ENCODE measurements at regions not wholly inside any gene's neighbourhood (a gene's known extent, or its start where the extent isn't known, plus 50 kb on each side); places are given as distances from the start of the nearest gene placed in this dataset.

DNA sequence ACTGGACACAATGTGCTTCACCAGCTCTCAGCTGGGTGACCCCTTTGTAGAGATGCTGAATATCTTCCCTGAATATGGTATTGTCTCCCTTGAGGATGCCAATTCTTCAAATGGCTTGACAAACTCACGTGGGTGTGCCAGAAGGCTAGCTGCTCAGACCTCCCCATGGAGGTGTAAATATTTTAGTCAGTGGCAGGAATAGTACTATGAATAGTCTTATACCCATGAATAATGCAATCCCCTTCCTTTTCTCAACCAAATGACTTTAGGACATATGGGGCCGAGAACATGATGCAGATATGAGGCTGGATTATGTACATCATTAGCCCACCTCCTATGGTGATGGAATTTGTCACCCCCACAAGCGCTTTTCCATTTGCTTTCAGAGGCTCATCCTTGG is 401.8 kb downstream of the ADRA2A start:
- H3K9me3 Mint-ChIP-seq, result peaks cover 15% of the 10 kb centered on the region
- no peaks in the 10 kb centered on the region for H3K4me1 Mint-ChIP-seq (ENCODE audit: low read depth)
- no peaks in the 10 kb centered on the region for H3K27me3 Mint-ChIP-seq
- intact Hi-C loops (cut with micrococcal nuclease), result no loop called here
- H3K36me3 Mint-ChIP-seq (ENCODE audit: low read depth), result no peaks in the 10 kb centered on the region
- H3K27ac Mint-ChIP-seq, result no peak overlapping the region
- no peak overlapping the region for H3K4me3 Mint-ChIP-seq

DNA sequence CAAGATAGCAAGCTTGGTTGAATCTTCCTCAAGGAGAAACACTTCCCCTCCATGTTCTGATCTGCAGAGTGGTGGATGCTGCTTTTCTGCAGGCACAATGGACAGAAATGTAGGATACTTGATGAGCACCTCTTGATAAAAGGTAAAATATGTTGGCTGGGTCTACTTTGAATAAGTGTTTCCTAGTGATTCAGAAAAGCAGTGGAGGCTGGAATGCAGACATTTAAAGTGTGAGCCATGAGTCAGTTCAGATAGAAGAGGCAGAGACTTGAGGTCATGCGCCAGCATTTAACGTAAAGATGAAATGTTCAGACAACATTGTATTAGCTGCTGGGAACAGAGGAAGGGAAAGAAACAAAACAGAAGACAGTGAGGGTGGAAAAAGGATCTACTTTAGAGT is 403.1 kb downstream of the ADRA2A start:
- Mint-ChIP-seq H3K4me3 (no peak overlapping the region), H3K9me3 (peaks cover 15% of the 10 kb centered on the region), H3K27ac (no peak overlapping the region), H3K4me1 (ENCODE audit: low read depth) (no peaks in the 10 kb centered on the region), H3K36me3 (ENCODE audit: low read depth) (no peaks in the 10 kb centered on the region), H3K27me3 (no peaks in the 10 kb centered on the region)
- intact Hi-C loops (cut with micrococcal nuclease), result no loop called here

DNA sequence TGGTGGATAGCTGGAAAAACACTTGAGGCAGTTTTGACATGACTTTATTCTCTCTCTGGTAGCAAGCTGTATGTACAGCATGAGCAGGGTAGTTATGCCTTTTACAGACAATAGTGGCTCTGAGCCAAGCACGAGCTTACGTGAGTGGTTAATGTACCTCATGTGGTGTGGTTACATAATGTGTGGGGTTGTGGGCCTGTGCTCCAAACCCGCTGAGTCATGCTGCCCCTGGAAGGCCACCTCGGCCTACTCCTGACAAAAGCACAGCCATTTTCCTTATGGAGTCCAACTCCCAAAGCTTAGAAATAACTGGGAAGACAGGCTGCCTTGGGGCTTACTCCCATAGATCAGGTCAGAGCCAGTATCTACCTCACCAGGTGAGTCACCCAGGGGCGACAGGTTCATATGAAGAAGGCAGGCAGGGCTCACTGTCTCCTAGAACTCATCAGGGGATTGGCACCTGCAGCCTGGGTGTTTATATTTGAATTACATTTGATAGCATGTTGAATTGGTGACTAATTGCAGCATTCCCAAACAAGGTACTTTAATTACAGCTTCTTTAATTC is 404.5 kb downstream of the ADRA2A start:
- H3K9me3 Mint-ChIP-seq, result peaks cover 16% of the 10 kb centered on the region
- H3K36me3 Mint-ChIP-seq (ENCODE audit: low read depth), result no peaks in the 10 kb centered on the region
- H3K27me3 Mint-ChIP-seq, result no peaks in the 10 kb centered on the region
- intact Hi-C loops (cut with micrococcal nuclease), result no loop called here
- no peak overlapping the region for H3K27ac Mint-ChIP-seq
- H3K4me1 Mint-ChIP-seq (ENCODE audit: low read depth), result no peaks in the 10 kb centered on the region
- H3K4me3 Mint-ChIP-seq, result no peak overlapping the region

DNA sequence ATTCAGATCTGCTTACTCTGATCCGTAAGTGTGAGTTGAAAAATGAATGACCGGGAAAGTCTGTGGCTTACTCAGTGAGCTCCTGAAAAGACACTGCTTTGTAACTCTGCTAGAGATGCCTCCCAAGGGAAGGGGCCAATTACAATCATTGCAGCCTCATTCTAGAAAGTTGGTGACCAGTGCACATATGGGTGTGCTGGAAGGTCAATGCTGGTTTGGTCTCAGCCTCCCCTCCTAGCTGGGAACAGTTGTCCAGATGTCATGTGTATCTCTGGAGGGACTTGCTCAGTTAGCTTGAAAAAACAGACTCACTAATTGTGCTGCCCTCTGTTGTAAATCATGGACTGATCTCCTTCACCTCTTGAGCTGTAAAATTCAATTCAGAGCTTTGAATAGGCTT is 405.0 kb downstream of the ADRA2A start:
- Mint-ChIP-seq H3K36me3 (ENCODE audit: low read depth) (no peaks in the 10 kb centered on the region), H3K4me1 (ENCODE audit: low read depth) (no peaks in the 10 kb centered on the region), H3K4me3 (no peak overlapping the region), H3K27ac (no peak overlapping the region), H3K9me3 (peaks cover 20% of the 10 kb centered on the region), H3K27me3 (no peaks in the 10 kb centered on the region)
- intact Hi-C loops (cut with micrococcal nuclease), result no loop called here

DNA sequence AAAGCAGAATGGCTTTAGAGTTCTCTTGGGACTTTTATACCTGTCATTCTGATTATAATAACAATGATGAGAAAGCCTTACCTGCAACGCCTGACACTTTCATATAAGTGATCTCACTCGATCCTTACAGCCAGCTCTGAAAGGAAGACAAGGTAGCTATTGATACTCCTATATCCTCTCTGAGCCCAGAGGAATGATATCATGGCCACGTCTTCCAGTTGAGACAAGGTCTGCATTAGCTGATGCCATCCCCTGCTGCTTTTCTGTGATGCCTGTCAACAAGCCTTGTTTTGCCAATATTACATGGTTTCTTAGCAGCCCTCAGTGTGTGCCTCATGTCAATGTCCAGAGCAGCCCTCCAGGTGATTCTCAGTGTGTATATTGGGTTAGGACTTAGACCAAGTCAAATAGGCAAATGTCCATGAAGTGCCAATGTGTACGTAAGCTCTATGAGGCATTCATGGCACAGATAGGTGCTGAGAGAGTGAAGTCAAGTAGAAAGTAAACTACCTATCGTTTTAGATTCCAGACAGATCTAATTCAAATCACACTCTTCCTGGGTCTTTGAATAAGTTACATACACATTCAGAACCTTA is 405.9 kb downstream of the ADRA2A start:
- H3K27ac Mint-ChIP-seq, result no peak overlapping the region
- H3K9me3 Mint-ChIP-seq, result peaks cover 26% of the 10 kb centered on the region
- no peaks in the 10 kb centered on the region for H3K36me3 Mint-ChIP-seq (ENCODE audit: low read depth)
- no peak overlapping the region for H3K4me3 Mint-ChIP-seq
- H3K4me1 Mint-ChIP-seq (ENCODE audit: low read depth), result no peaks in the 10 kb centered on the region
- intact Hi-C loops (cut with micrococcal nuclease), result no loop called here
- H3K27me3 Mint-ChIP-seq, result no peaks in the 10 kb centered on the region

DNA sequence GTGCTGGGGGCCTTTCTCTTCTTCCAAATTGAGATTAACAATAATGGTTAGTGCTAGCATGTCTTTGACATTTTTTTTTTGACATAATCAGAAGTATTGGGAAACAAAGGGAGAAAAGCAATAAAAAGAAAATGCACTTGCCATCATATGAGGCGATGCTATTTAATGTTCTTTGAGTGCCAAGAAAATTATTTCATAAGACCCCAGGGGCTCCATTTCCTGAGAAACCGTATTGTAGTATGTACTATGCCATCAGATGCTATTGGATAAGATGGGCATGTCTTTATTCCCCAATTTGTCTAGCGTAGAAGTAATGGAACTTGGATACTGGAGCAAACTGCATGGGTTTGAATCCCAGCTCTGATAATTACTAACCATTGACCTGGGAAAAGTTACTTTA is 408.9 kb downstream of the ADRA2A start:
- Mint-ChIP-seq H3K4me3 (no peak overlapping the region), H3K9me3 (peaks cover 45% of the 10 kb centered on the region)

DNA sequence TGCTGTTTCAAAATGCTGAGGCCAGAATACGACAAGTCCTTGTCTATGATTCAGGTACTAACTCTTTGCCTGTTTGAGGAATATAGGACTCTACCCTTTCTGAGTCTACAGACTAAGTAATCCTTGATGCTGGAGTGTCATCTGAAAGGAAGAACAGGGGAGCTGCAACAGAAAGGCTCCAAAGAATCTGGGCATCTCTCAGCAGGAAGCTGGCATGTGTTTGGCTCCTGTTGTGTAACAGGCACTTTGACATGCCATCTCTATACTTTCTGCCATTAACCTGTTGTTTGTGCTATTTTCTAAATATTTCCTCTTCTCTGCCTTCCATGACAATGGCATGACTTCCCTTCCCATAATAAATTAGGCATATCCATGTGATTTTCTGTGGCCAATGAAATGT is 409.5 kb downstream of the ADRA2A start:
- H3K4me1 Mint-ChIP-seq (ENCODE audit: low read depth), result no peaks in the 10 kb centered on the region
- H3K4me3 Mint-ChIP-seq, result no peak overlapping the region
- H3K36me3 Mint-ChIP-seq (ENCODE audit: low read depth), result no peaks in the 10 kb centered on the region
- peaks cover 47% of the 10 kb centered on the region for H3K9me3 Mint-ChIP-seq
- H3K27ac Mint-ChIP-seq, result no peak overlapping the region
- no peaks in the 10 kb centered on the region for H3K27me3 Mint-ChIP-seq
- intact Hi-C loops (cut with micrococcal nuclease), result no loop called here

More for the DNA sequence above, 408.9 kb downstream of the ADRA2A start:
- Mint-ChIP-seq H3K27ac (no peak overlapping the region), H3K36me3 (ENCODE audit: low read depth) (no peaks in the 10 kb centered on the region), H3K27me3 (no peaks in the 10 kb centered on the region), H3K4me1 (ENCODE audit: low read depth) (no peaks in the 10 kb centered on the region)
- intact Hi-C loops (cut with micrococcal nuclease), result no loop called here

DNA sequence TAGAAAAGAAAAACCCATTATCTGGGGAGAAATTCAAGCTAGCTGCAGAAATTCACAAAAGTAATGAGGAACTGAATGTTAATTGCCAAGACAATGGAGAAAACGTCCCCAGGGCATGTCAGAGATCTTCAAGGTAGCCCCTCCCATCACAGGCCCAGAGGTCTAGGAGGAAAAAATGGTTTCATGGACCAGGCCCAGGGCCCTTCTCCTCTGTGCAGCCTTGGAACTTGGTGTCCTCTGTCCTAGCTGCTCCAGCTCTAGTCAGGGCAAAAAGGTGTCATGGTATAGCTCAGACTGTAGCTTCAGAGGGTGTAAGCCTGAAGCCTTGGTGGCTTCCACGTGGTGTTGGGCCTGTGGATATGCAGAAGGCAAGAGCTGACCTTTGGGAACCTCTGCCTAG is 411.8 kb downstream of the ADRA2A start:
- H3K36me3 Mint-ChIP-seq (ENCODE audit: low read depth), result no peaks in the 10 kb centered on the region
- H3K4me3 Mint-ChIP-seq, result no peak overlapping the region
- H3K4me1 Mint-ChIP-seq (ENCODE audit: low read depth), result no peaks in the 10 kb centered on the region
- H3K27ac Mint-ChIP-seq, result no peak overlapping the region
- peaks cover 68% of the 10 kb centered on the region for H3K9me3 Mint-ChIP-seq
- intact Hi-C loops (cut with micrococcal nuclease), result no loop called here
- H3K27me3 Mint-ChIP-seq, result no peaks in the 10 kb centered on the region

DNA sequence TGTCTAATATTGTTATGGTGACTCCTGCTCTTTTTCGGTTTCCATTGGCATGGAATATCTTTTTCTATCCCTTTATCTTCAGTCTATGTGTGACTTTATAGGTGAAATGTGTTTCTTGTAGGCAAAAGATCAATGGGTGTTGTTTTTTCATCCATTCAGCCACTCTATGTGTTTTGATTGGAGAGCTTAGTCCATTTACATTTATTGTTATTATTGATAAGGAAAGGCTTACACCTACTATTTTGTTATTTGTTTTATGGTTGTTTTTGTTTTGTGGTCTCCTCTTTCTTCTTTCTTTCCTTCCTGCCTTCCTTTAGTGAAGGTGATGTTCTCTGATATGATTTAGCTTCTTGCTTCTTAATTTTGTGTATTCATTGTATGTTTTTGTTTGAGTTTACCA is 414.3 kb downstream of the ADRA2A start:
- Mint-ChIP-seq H3K27ac (no peak overlapping the region), H3K27me3 (no peaks in the 10 kb centered on the region)

DNA sequence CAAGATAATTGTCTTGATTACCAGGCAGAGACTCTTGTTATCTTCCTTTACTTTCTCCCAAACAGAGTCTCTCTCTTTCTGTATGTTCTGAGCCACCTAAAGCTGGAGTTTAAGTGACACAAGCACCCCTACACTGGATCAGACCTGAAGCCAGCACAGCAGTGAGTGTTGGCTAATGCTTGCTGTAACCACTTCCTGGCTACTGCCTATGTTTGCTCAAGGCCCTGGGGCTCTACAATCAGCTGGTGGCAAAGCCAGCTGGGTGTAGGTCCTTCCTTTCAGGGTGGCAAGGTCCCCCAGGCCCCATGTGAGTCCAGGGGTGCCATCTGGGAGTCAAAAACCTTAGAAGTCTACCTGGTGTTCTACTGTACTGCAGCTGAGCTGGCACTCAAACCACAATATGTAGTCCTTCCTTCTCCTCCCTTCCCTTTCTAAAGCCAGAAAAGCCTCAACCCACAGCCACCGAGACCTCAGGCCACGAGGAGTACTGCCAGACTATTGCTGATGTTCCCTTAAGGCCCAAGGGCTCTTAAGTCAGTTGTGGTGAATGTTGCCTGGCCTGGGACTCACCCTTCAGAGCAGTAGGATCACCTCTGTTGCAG is 416.3 kb downstream of the ADRA2A start:
- intact Hi-C loops (cut with micrococcal nuclease), result no loop called here
- Mint-ChIP-seq H3K9me3 (peaks cover 52% of the 10 kb centered on the region), H3K36me3 (ENCODE audit: low read depth) (no peaks in the 10 kb centered on the region), H3K4me3 (no peak overlapping the region), H3K27me3 (no peaks in the 10 kb centered on the region), H3K27ac (no peak overlapping the region), H3K4me1 (ENCODE audit: low read depth) (no peaks in the 10 kb centered on the region)

More for the DNA sequence above, 414.3 kb downstream of the ADRA2A start:
- intact Hi-C loops (cut with micrococcal nuclease), result no loop called here
- Mint-ChIP-seq H3K36me3 (ENCODE audit: low read depth) (no peaks in the 10 kb centered on the region), H3K4me3 (no peak overlapping the region), H3K4me1 (ENCODE audit: low read depth) (no peaks in the 10 kb centered on the region), H3K9me3 (peaks cover 68% of the 10 kb centered on the region)

DNA sequence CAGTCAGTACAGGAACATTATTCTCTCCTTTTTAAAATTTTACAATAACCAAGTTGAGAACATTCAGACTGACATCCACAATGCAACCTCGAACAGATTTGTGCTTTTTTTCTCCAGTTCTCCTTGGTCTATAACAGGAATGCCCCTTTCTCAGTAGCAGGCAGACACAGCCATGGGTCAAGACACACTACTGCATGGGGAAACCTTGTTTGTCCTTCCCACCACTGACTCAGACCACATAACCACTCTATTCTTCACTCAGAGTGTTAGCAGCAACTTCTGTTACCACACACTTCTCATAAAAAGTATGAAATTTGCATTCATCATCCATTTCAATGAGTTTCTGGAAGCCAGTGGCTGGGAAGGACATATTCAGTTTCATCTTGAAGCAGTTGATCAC is 421.7 kb downstream of the ADRA2A start:
- no peaks in the 10 kb centered on the region for H3K4me1 Mint-ChIP-seq (ENCODE audit: low read depth)
- intact Hi-C loops (cut with micrococcal nuclease), result no loop called here
- H3K36me3 Mint-ChIP-seq (ENCODE audit: low read depth), result no peaks in the 10 kb centered on the region
- H3K27ac Mint-ChIP-seq, result no peak overlapping the region
- no peak overlapping the region for H3K4me3 Mint-ChIP-seq
- H3K9me3 Mint-ChIP-seq, result no peaks in the 10 kb centered on the region
- no peaks in the 10 kb centered on the region for H3K27me3 Mint-ChIP-seq

DNA sequence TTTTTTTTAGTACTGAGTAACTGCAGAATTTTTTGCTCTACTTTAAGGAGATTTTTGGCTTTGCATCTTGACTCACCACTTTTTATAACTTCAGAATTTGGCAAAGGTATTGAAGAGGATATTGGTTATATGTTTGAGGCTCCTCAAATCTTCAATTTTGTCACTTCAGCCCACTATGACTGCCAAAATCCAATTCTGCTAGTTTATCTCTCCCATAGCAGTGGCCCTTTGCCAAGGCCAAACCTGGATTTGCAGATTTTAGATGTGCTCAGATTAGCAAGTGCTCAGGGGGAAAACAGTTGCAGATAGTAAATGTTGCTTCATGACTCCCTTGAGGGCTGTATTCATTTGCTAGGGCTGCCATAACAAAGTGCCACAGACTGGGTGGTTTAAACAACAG is 427.5 kb downstream of the ADRA2A start:
- no peaks in the 10 kb centered on the region for H3K36me3 Mint-ChIP-seq (ENCODE audit: low read depth)
- no peaks in the 10 kb centered on the region for H3K4me1 Mint-ChIP-seq (ENCODE audit: low read depth)
- intact Hi-C loops (cut with micrococcal nuclease), result no loop called here
- no peak overlapping the region for H3K4me3 Mint-ChIP-seq
- no peaks in the 10 kb centered on the region for H3K9me3 Mint-ChIP-seq
- no peaks in the 10 kb centered on the region for H3K27me3 Mint-ChIP-seq
- no peak overlapping the region for H3K27ac Mint-ChIP-seq

DNA sequence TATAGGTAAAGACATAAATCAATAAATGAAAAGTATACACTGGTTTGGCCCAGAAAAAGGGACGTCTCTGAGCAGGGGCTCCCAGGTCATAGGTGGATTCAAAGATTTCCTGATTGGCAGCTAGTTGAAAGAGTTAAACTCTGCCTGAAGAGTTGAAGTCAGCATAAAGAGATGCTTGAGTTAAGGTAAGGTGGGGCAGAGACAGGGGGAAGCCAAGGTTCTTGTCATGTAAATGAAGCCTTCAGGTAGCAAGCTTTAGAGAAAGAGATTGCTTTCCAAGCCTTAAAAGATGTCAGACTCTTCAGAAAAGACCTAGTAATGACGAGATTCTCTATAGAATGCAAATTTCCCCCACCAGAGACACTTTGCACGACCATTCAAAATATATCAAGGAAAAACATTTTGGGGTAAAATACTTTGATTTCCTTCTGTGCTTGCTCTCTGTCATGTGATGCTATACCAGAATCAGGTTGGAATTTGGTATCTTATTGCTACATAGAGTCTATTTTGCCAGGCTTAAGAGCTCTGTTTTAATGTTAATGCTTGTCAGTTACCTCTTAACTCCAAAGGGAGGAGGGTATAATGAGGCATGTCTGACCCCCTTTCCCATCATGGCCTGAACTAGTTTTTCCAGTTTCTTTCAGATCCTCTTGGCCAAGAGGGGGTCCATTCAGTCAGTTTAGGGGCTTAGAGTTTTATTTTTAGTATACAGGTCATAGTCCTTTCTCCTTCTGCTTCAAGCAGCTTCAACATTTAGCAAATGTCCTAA is 429.6 kb downstream of the ADRA2A start:
- Mint-ChIP-seq H3K27ac (no peak overlapping the region), H3K36me3 (ENCODE audit: low read depth) (no peaks in the 10 kb centered on the region), H3K4me1 (ENCODE audit: low read depth) (no peaks in the 10 kb centered on the region), H3K9me3 (no peaks in the 10 kb centered on the region), H3K27me3 (no peaks in the 10 kb centered on the region), H3K4me3 (no peak overlapping the region)
- intact Hi-C loops (cut with micrococcal nuclease), result no loop called here

DNA sequence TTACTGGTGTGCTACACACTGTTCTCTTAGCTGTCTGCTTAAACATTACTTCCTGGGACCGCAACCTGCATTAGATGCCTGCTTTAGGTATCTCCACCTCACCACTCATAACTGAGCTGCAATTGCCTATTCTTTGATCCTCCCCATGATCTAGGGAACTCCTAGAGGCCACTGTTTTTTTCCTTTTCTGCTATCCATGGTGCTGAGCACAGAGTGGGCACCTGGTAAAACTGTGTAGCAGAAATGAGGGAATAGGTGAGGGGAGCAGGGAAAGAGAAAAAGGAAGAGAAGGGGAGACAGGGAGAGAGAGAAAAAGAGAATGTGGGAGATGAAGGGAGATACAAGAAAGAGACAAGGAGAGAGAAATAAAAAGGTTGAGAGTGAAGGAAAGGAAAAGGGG is 434.9 kb downstream of the ADRA2A start:
- Mint-ChIP-seq H3K4me3 (no peak overlapping the region), H3K36me3 (ENCODE audit: low read depth) (no peaks in the 10 kb centered on the region), H3K9me3 (no peaks in the 10 kb centered on the region), H3K27me3 (no peaks in the 10 kb centered on the region), H3K27ac (no peak overlapping the region), H3K4me1 (ENCODE audit: low read depth) (no peaks in the 10 kb centered on the region)
- intact Hi-C loops (cut with micrococcal nuclease), result no loop called here
